RWPE2 (cell line): ENCODE measurements at regions not wholly inside any gene's neighbourhood (a gene's known extent, or its start where the extent isn't known, plus 50 kb on each side); places are given as distances from the start of the nearest gene placed in this dataset.

Source experiments
- ATAC-seq: fragments of 200-7000 bp; cut with Tn5 transposase; 3 replicates; pipeline ENCODE4 v1.9.1; 2021; ENCODE audit warnings: low read depth
- DNase-seq: peaks from one replicate; pipeline ENCODE4 v3.0.0-alpha.2; 2020; ENCODE audit warnings: low spot score
- H3K27ac ChIP-seq: fragments of 450-650 bp; 2 replicates; pipeline ENCODE4 v1.5.1; 2017; ENCODE audit warnings: mild to moderate bottlenecking; ENCODE audit not compliant: poor library complexity, severe bottlenecking
- H3K27me3 ChIP-seq: fragments of 250-450 bp; sonication (Bioruptor Pico); 2 replicates; pipeline ENCODE4 v1.5.1; 2021; ENCODE audit warnings: mild to moderate bottlenecking, moderate library complexity; ENCODE audit not compliant: insufficient read depth, poor library complexity, severe bottlenecking
- H3K36me3 ChIP-seq: fragments of 250-450 bp; sonication (Bioruptor Pico); 2 replicates; pipeline ENCODE4 v1.5.1; 2020; ENCODE audit warnings: low read depth, mild to moderate bottlenecking, moderate library complexity
- H3K4me1 ChIP-seq: fragments of 250-450 bp; sonication (Bioruptor Pico); 2 replicates; pipeline ENCODE4 v1.5.1; 2021; ENCODE audit warnings: mild to moderate bottlenecking, moderate library complexity; ENCODE audit not compliant: insufficient read depth, poor library complexity, severe bottlenecking
- H3K4me3 ChIP-seq: fragments of 250-450 bp; sonication (Bioruptor Pico); 2 replicates; pipeline ENCODE4 v1.5.1; 2021; ENCODE audit warnings: mild to moderate bottlenecking, moderate library complexity; ENCODE audit not compliant: severe bottlenecking
- H3K9me3 ChIP-seq: fragments of 250-450 bp; sonication (Bioruptor Pico); 2 replicates; pipeline ENCODE4 v1.5.1; 2021; ENCODE audit warnings: mild to moderate bottlenecking, moderate library complexity; ENCODE audit not compliant: severe bottlenecking
- CTCF ChIP-seq: fragments of 450-650 bp; IDR thresholded peaks from one replicate; pipeline ENCODE4 v1.5.1; 2017; ENCODE audit warnings: mild to moderate bottlenecking, moderate library complexity; ENCODE audit not compliant: poor library complexity, severe bottlenecking

DNA sequence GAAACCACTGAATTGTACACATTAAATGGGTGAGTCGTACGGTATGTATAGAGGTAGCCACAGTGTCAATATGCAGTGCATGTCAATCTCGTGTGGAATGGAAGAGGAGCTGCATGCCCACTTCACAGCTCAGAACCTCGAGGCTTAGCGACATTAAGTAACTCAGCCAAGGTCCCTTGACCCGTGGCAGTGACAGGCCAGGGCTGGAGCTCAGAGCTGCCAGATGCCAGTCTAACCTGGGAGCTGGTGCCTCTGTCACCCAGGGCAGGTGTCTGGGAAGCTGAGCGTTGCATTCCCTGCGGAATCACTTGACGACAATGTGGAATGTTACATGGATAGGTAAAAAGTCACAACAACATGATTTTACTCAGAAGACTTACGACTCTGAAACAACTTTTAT lies 298.1 kb downstream of the FOXL1 start:
- H3K27ac ChIP-seq, result no peak overlapping the region
- no peaks in the 10 kb centered on the region for H3K27me3 ChIP-seq
- no peaks in the 10 kb centered on the region for H3K4me1 ChIP-seq
- no peaks in the 10 kb centered on the region for H3K36me3 ChIP-seq
- DNase-seq (peak; percentile 22), ATAC-seq (0 out of 3 replicates have a peak, but pooled peaks have one; percentile 23)
- H3K4me3 ChIP-seq, result no peak overlapping the region
- no peaks in the 10 kb centered on the region for H3K9me3 ChIP-seq
- no peak for TF ChIP-seq CTCF

GRCh38 chr16:86877108-86877507 lies 298.8 kb downstream of the FOXL1 start:
- peak; percentile 6 for DNase-seq
- Histone ChIP-seq H3K27ac (no peak overlapping the region), H3K27me3 (no peaks in the 10 kb centered on the region), H3K4me3 (no peak overlapping the region), H3K36me3 (no peaks in the 10 kb centered on the region), H3K9me3 (no peaks in the 10 kb centered on the region), H3K4me1 (no peaks in the 10 kb centered on the region)
- no peak for ATAC-seq
- no peak for TF ChIP-seq CTCF

DNA sequence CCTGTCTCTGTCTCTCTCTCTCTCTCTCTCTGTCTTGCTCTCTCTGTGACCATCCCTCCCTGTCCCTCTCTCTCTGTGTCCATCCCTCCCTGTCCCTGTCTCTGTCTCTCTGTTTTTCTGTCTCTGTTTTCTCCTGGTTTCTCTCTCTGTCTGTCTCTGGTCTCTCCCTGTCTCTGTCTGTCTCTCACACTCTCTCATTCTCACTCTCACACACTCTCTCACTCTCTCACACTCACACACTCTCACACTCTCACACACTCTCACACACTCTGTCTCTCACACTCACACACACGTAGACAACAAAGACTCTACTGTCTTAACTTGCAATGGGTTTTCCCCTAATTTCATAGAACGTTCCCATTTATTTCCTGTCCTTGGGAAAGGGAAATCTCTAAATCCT lies 299.5 kb downstream of the FOXL1 start:
- Histone ChIP-seq H3K27me3 (no peaks in the 10 kb centered on the region), H3K36me3 (no peaks in the 10 kb centered on the region)
- ATAC-seq, result no peak

DNA sequence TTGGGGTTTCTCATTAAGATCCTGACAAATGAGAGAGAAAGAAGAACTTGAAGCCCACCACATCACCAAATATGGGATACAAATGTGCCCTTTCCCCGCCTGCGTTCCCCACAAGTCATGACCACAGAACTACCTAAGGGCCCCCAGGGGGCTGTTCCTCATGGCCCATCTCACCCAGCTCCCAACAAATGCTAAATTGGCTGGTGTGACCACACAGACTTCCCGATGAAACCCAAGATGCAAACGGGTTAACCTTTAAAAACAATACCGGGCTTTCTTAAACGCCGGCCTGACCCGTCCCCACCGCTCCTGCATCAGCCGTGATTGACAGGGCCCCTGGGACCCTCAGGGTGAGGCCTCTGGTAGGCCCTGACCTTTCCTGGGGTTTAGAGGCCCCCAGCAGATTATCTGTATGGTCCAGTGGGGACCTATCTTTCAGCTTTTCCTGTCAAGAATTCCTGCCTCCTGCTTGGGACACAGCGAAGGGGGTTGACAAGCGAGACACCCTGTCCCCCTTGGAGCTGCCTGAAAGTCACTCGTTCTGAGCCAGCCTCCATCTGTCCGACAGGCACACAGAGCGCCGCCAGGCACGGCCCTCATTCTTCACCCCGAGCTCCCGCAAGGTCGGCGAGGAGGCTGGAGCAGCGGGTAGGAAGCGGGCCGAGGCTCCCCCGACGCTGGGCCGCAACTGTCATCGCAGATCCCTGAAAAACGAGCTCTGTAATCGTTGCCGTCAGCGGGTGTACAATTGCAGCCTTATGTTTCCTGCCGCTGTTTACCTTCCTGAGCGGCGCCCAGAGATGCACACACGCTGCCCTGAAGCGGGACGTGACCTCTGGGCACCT lies 300.1 kb downstream of the FOXL1 start:
- H3K27me3 ChIP-seq, result no peaks in the 10 kb centered on the region
- TF ChIP-seq CTCF, result no peak
- ATAC-seq (no peak), DNase-seq (peak; percentile 22)
- H3K36me3 ChIP-seq, result no peaks in the 10 kb centered on the region
- no peaks in the 10 kb centered on the region for H3K9me3 ChIP-seq
- H3K27ac ChIP-seq, result no peak overlapping the region
- H3K4me3 ChIP-seq, result no peak overlapping the region
- peaks cover 2% of the 10 kb centered on the region for H3K4me1 ChIP-seq

More for the DNA sequence above, 299.5 kb downstream of the FOXL1 start:
- Histone ChIP-seq H3K4me3 (no peak overlapping the region), H3K27ac (no peak overlapping the region), H3K4me1 (peaks cover 2% of the 10 kb centered on the region), H3K9me3 (no peaks in the 10 kb centered on the region)
- DNase-seq, result no peak
- no peak for TF ChIP-seq CTCF

DNA sequence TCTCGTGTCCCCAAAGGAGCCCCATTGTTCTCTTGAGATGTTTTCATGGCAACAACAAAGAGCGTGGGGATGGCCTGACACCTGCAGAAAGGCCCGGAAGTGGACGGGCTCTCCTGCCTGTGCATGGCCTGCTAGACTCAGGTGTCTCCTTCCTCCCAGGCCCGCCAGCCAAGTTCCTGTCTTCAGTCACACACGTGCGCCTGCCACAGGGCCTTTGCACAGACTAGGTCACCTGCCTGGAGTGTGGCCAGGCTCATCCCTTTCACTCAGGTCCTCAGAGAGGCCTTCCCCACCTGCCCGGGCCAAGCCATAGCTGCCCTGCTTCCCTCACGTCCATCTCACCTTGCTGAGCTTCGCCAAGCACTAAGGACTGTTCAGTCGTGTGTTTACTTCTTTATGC lies 300.9 kb downstream of the FOXL1 start:
- DNase-seq (no peak), ATAC-seq (no peak)
- no peaks in the 10 kb centered on the region for H3K36me3 ChIP-seq
- H3K4me1 ChIP-seq, result peaks cover 2% of the 10 kb centered on the region
- no peaks in the 10 kb centered on the region for H3K9me3 ChIP-seq
- no peak for TF ChIP-seq CTCF
- no peak overlapping the region for H3K27ac ChIP-seq
- H3K27me3 ChIP-seq, result no peaks in the 10 kb centered on the region
- H3K4me3 ChIP-seq, result no peak overlapping the region
